HG03159 (cell line): ENCODE measurements at regions not wholly inside any gene's neighbourhood (a gene's known extent, or its start where the extent isn't known, plus 50 kb on each side); places are given as distances from the start of the nearest gene placed in this dataset.
A peak's percentile ranks its signal among the peaks of the same experiment; 100 is the strongest.

Experiments used
- ATAC-seq: cut with Tn5 transposase; IDR thresholded peaks from one replicate; pipeline ENCODE4 v1.9.1; 2021; ENCODE audit warnings: mild to moderate bottlenecking, moderate library complexity; ENCODE audit not compliant: unreplicated experiment

DNA sequence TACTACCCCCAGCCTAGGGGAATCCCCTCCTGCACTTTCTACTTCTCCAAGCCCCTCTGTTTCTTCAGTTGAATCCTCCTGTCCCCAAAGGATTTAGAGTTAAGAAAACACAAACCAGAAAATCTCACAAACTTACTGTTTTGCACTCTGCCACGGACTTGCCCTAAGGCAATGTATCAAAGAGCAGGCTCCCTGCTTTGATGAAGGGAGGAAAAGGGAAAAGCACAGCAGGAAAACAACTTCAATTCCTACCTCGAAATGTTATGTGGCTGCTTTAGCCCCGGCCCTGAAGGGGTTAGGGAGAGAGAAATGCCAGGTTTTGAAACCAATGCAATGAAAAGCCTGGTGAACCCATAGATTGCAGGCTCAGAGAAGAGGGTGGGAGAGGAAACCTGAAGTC is 254.7 kb downstream of the MAN2A1 start:
- no peak for ATAC-seq

GRCh38 chr5:109945097-109945678 is 255.5 kb downstream of the MAN2A1 start:
- peak; percentile 69 for ATAC-seq

- ATAC-seq = no peak
These were observed 256.2 kb downstream of the MAN2A1 start for GRCh38 chr5:109945723-109946480.

GRCh38 chr5:109946610-109947009 is 256.9 kb downstream of the MAN2A1 start:
- no peak for ATAC-seq

DNA sequence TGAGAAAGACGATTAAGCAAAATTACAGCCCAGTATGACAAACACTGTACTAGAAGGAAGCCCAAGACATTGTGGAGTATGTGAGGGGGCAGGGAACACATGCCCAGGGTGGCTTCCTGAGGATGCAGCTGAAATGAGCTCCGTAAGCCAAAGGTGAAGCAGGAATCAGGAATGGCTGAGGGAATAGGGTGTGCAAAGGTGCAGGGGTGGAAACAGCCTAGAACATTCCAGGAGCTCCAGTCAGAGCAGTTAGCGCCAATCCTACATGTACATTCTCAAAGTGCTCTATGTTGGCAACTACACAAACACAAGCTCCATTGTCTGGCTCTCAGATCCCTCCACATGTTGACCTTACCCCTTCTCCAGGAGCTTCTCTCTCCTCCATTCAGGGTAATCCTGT is 257.9 kb downstream of the MAN2A1 start:
- no peak for ATAC-seq

DNA sequence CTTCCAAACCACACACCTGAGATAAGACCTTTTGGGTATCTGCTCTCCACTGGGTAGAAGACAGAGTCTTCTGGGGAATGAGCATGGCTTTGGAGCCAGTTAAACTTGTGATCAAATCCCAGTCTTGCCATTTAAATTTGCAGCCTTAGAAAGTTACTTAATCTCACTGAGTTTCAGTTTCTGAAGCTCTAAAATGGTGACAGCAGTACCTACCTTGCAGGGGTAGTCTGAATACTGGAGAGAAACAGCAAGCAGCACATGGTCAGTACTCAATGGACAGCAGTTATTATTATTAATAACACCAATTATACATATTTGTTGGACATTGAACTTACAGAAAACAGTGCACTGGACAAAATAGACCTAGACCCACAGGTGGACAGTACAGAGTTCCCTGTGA is 260.9 kb downstream of the MAN2A1 start:
- no peak for ATAC-seq

GRCh38 chr5:109951348-109951747 is 261.6 kb downstream of the MAN2A1 start:
- no peak for ATAC-seq

GRCh38 chr5:109951758-109952157 is 262.0 kb downstream of the MAN2A1 start:
- no peak for ATAC-seq

- no peak for ATAC-seq
These were observed 264.0 kb downstream of the MAN2A1 start for GRCh38 chr5:109953761-109954160.

DNA sequence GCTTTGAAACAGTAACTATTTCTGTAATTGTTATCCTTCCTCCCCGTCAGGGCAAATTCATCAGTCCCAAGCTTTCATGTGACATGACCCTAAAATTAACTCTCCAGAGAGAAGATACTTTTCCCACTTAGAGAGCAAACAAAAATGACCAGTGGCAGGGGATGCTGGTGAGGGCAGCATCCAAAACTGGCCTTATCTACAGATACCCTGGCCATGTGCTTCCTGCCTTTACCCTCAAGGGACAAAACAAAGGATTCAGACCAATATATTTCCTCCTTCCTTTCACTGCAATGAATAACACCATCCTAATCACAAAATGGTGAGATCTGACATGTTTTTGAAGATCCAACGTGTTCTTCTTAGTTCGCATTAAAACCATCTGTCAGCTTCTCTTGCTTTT is 267.2 kb downstream of the MAN2A1 start:
- no peak for ATAC-seq

GRCh38 chr5:109958082-109958481 is 268.4 kb downstream of the MAN2A1 start:
- ATAC-seq = no peak

GRCh38 chr5:109959652-109960051 is 269.9 kb downstream of the MAN2A1 start:
- no peak for ATAC-seq

GRCh38 chr5:109961751-109962150 is 272.0 kb downstream of the MAN2A1 start:
- no peak for ATAC-seq

DNA sequence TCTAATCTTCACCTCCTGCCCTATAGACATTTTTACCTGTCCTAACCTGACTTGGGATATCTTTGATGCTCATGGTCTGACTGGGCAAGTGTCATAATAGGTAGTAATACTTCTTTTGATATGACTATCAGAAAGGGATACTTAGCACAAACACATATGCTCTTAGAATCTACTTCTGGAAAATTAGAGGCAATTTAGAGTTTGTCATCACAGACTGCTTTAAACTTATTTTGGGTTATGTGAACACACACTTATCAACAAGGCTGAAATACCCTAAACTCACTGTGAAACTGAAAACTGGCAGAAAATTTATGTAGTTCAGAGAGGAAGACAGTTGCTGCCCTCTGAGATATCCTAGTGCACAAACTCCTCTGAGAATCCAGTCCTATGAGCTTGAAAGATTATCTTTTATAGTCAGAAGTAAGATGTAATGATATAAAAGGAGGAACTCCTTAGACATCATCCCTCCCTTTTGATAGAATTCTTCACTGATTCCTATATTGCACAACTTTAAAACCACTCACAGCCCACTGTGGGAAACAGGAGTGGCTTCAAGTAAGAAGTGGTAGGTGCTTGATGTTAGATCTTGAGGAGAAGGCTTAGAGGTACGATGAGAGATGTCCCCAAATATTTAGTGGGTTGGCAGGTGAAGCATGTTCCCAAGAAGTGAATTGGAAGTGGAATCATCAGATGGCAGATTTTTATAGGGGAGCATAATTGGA is 273.3 kb downstream of the MAN2A1 start:
- ATAC-seq = no peak

DNA sequence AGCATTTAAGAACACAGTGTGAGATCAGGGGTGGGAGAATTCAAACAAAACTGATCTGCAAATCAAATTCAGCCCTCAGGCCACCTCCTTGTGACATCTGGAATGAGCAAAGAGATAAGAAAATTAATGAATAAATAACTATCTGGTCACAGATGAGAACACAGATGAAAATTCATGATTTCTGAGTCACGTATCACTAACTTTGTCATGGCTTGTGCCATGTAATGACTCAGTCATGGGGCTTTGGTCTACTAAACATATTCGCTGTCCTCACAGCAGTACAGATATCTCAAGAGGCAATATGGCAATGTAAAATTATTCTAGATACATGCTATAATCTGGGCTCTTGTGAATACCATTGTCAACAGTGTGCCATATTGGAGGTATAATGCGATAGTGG is 274.4 kb downstream of the MAN2A1 start:
- no peak for ATAC-seq

DNA sequence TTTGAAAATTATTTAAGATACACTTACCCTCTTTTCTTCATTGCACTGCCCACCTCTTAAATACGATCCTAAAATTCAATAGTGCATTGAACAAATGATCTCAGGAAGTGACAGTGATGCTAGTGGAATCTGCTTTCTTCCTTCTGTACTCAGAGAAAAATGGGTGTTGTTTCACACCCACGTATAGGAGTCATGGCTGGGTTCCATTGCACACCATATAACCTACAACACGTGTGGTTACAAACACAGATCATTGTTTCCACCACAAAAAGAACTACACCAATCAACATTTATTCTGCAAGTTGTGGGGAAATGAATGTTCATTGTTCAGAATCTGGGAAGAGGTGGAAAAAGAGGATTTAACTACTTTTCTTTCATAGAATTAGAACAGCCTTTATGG is 275.9 kb downstream of the MAN2A1 start:
- ATAC-seq = no peak

- no peak for ATAC-seq
These were observed 282.2 kb downstream of the MAN2A1 start for GRCh38 chr5:109971968-109972367.

DNA sequence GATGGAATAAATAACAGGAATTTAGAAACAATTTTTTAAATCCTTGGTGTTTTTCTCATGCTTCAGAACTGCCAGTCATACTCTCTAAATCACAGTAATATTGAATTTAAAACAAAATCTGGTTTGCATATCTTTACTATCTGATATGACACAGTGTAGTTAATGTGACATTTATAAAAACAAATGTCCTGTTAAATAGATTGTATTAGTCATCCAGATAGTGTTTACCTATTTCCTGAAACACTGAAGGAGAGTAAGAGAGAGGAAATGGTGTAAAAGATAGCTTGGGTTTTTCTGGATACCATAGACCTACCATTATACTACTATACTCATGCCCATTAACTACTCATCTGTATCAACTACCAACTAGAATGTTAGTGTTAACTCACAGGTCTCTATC is 292.3 kb downstream of the MAN2A1 start:
- ATAC-seq = no peak

- ATAC-seq = no peak
These were observed 293.3 kb downstream of the MAN2A1 start for GRCh38 chr5:109982966-109983534.

- no peak for ATAC-seq
These were observed 297.0 kb downstream of the MAN2A1 start for GRCh38 chr5:109986726-109987125.

DNA sequence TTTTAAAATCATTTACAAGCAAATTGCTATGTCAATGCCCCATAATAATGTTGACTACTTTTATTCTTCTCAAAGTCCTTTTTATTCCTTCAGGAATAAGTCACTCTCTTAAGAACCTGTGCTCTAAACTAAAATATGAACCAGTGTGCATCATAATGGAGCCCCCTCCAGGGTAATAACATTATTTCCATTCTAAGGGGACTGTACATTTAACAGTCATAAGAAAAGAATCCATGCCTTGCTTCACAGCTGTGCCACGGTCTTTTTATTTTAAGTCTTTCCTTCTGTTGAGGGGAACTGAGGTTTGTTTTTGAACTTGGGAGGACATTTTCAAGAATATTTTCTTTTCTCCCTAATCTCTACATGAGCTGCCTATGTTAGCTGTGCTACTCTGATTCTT is 297.6 kb downstream of the MAN2A1 start:
- no peak for ATAC-seq

DNA sequence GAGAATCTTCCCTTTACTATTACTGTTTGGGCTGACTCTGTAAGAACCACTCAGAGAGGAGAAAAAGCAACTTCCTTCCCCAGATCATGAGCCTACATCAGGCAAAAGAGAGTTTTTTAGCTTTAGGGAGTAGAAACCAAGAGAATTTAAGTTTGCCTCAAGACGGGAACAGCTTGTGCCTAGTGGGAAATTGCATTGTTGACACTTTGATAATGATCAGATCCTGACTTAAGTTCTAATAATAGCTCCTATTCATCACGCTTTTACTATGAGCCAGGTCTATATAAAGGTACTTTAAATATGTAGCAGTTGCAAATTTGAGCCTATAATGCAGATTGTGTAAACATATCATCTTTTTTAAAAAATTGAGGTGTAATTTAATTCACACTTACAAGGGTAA is 298.2 kb downstream of the MAN2A1 start:
- ATAC-seq = no peak
